Colonic mucosa (tissue), 4 donors: ENCODE measurements at regions not wholly inside any gene's neighbourhood (a gene's known extent, or its start where the extent isn't known, plus 50 kb on each side); places are given as distances from the start of the nearest gene placed in this dataset.

Experiments
- DNase-seq: peaks from one replicate; pipeline ENCODE4 v3.0.0-alpha.2; 2020
- H3K27ac ChIP-seq: fragments of 200-600 bp; one replicate; pipeline ENCODE4 v1.8.0; 2021
- H3K27me3 ChIP-seq: fragments of 200-600 bp; one replicate; pipeline ENCODE4 v1.8.0; 2021
- H3K36me3 ChIP-seq: fragments of 200-600 bp; one replicate; pipeline ENCODE4 v1.8.0; 2021
- H3K4me1 ChIP-seq: fragments of 200-600 bp; one replicate; pipeline ENCODE4 v1.8.0; 2021; ENCODE audit warnings: mild to moderate bottlenecking
- H3K4me3 ChIP-seq: fragments of 200-600 bp; one replicate; pipeline ENCODE4 v1.8.0; 2021
- H3K9ac ChIP-seq, 2 donors: one replicate each; pipeline ENCODE4 v1.7.0; 2013; ENCODE audit warnings: control low read depth in 2 of 2, low read depth in 2 of 2, low read length in 2 of 2
- H3K9me3 ChIP-seq: fragments of 200-600 bp; one replicate; pipeline ENCODE4 v1.8.0; 2021
- intact Hi-C: fragments of 100-400 bp; cut with DNase I; formaldehyde crosslinking; loops from one replicate; pipeline ENCODE4 v1.14.1; 2022
- TF ChIP-seq, protein P1 (sequence below): fragments of 200-600 bp; IDR thresholded peaks from one replicate; pipeline ENCODE4 v1.8.0; 2022; ENCODE audit warnings: antibody characterized with exemption, mild to moderate bottlenecking
- donor health status: healthy.
- donor health status: DM: no; HTN: no; CAD: no.
- donor health status: DM: no; HTN: no; CAD: no.

- intact Hi-C loops: no loop called here
- Histone ChIP-seq H3K4me1 (no peaks in the 10 kb centered on the region), H3K4me3 (no peak overlapping the region), H3K27ac (no peak overlapping the region), H3K36me3 (no peaks in the 10 kb centered on the region), H3K9me3 (no peaks in the 10 kb centered on the region), H3K9ac (no peak overlapping the region), H3K27me3 (no peaks in the 10 kb centered on the region)
- no peak for DNase-seq
- TF ChIP-seq, protein P1, sequence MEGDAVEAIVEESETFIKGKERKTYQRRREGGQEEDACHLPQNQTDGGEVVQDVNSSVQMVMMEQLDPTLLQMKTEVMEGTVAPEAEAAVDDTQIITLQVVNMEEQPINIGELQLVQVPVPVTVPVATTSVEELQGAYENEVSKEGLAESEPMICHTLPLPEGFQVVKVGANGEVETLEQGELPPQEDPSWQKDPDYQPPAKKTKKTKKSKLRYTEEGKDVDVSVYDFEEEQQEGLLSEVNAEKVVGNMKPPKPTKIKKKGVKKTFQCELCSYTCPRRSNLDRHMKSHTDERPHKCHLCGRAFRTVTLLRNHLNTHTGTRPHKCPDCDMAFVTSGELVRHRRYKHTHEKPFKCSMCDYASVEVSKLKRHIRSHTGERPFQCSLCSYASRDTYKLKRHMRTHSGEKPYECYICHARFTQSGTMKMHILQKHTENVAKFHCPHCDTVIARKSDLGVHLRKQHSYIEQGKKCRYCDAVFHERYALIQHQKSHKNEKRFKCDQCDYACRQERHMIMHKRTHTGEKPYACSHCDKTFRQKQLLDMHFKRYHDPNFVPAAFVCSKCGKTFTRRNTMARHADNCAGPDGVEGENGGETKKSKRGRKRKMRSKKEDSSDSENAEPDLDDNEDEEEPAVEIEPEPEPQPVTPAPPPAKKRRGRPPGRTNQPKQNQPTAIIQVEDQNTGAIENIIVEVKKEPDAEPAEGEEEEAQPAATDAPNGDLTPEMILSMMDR: no peak
Measured at GRCh38 chr3:38985981-38986380, 65.8 kb downstream of the SCN11A start.

- Histone ChIP-seq H3K9me3 (no peaks in the 10 kb centered on the region), H3K4me3 (no peak overlapping the region), H3K9ac (no peak overlapping the region), H3K27me3 (no peaks in the 10 kb centered on the region), H3K27ac (no peak overlapping the region), H3K4me1 (no peaks in the 10 kb centered on the region), H3K36me3 (no peaks in the 10 kb centered on the region)
- no peak for DNase-seq
- intact Hi-C loops: no loop called here
- TF ChIP-seq, protein P1: no peak
Measured at GRCh38 chr3:38985581-38985980, 66.2 kb downstream of the SCN11A start.

DNA sequence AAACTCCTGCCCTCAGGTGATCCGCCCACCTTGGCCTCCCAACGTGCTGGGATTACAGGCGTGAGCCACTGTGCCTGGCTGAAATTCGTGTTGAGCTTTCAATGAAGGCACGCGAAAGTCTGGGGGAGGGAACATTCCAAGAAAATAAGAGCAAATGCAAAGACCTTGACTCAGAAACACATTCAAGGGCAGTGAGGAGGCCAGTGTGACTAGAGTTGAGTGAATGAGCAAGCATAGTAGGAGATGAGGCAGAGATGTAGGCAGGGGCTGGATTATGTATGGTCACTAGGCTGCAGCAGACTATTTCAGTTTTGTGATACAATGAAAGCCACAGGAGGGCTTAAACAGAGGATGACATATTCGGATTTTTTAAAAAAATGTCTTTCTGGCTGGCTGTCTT is 67.0 kb downstream of the SCN11A start:
- intact Hi-C loops: no loop called here
- Histone ChIP-seq H3K36me3 (no peaks in the 10 kb centered on the region), H3K27me3 (no peaks in the 10 kb centered on the region), H3K27ac (no peak overlapping the region), H3K4me1 (no peaks in the 10 kb centered on the region), H3K4me3 (no peak overlapping the region), H3K9ac (no peak overlapping the region), H3K9me3 (no peaks in the 10 kb centered on the region)
- TF ChIP-seq, protein P1: no peak
- DNase-seq: no peak

- Histone ChIP-seq H3K4me3 (no peak overlapping the region), H3K27ac (no peak overlapping the region), H3K9me3 (no peaks in the 10 kb centered on the region), H3K9ac (no peak overlapping the region), H3K4me1 (no peaks in the 10 kb centered on the region), H3K36me3 (no peaks in the 10 kb centered on the region), H3K27me3 (no peaks in the 10 kb centered on the region)
- intact Hi-C loops: no loop called here
- DNase-seq: no peak
- TF ChIP-seq, protein P1: no peak
Measured at GRCh38 chr3:38984110-38984509, 67.6 kb downstream of the SCN11A start.

- no peak overlapping the region for H3K9ac ChIP-seq
- H3K4me3 ChIP-seq: no peak overlapping the region
- H3K27me3 ChIP-seq: no peaks in the 10 kb centered on the region
- H3K27ac ChIP-seq: no peak overlapping the region
- intact Hi-C loops: no loop called here
- H3K9me3 ChIP-seq: no peaks in the 10 kb centered on the region
- no peaks in the 10 kb centered on the region for H3K4me1 ChIP-seq
- TF ChIP-seq, protein P1: no peak
- no peaks in the 10 kb centered on the region for H3K36me3 ChIP-seq
- DNase-seq: no peak
Measured at GRCh38 chr3:38980938-38981337, 70.8 kb downstream of the SCN11A start.

DNA sequence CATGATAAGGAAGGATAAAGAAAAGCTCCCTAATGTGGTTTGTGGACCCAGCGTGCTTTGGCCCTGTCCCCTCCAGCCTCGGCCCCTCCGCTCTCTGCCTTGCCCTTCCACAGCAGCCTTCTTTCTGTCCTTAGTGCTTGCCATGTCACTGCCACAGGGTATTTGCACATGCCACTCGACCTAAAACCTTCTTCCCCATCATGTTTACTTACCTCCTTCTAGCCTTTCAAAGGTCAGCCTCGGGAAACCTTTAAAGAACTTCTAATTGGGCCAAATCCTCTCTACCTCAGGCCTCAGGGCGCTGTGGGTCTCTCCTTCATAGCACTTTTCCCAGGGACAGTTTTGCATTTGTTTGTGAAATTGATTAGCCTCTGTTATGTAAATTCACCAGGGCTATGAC is 73.0 kb downstream of the SCN11A start:
- Histone ChIP-seq H3K4me3 (no peak overlapping the region), H3K9me3 (no peaks in the 10 kb centered on the region), H3K36me3 (no peaks in the 10 kb centered on the region), H3K4me1 (no peaks in the 10 kb centered on the region), H3K9ac (no peak overlapping the region), H3K27ac (no peak overlapping the region), H3K27me3 (no peaks in the 10 kb centered on the region)
- intact Hi-C loops: no loop called here
- DNase-seq: no peak
- TF ChIP-seq, protein P1: no peak
